ENCODE measurements at regions not wholly inside any gene's neighbourhood (a gene's known extent, or its start where the extent isn't known, plus 50 kb on each side); places are given as distances from the start of the nearest gene placed in this dataset.

- TF ChIP-seq CTCF (IDR thresholded peaks at IDR 0.05; ENCODE audit: insufficient read depth, low read length), result no peak
- no peak overlapping the region for H3K4me3 ChIP-seq (ENCODE audit: low read depth, low read length)
- no peak for DNase-seq (ENCODE audit: low read depth)
Measured at GRCh38 chr15:69590201-69590710, 137.6 kb downstream of the RPLP1 start.

GRCh38 chr15:69590932-69591524, 138.4 kb downstream of the RPLP1 start:
- DNase-seq (ENCODE audit: low read depth), result no peak
- no peak for TF ChIP-seq CTCF (IDR thresholded peaks at IDR 0.05; ENCODE audit: insufficient read depth, low read length)
- no peak overlapping the region for H3K4me3 ChIP-seq (ENCODE audit: low read depth, low read length)

GRCh38 chr15:69591905-69592508, 139.4 kb downstream of the RPLP1 start:
- TF ChIP-seq CTCF (IDR thresholded peaks at IDR 0.05; ENCODE audit: insufficient read depth, low read length), result no peak
- H3K4me3 ChIP-seq (ENCODE audit: low read depth, low read length), result no peak overlapping the region
- no peak for DNase-seq (ENCODE audit: low read depth)

- no peak for TF ChIP-seq CTCF (IDR thresholded peaks at IDR 0.05; ENCODE audit: insufficient read depth, low read length)
- no peak overlapping the region for H3K4me3 ChIP-seq (ENCODE audit: low read depth, low read length)
- no peak for DNase-seq (ENCODE audit: low read depth)
Measured at GRCh38 chr15:69592954-69593353, 140.3 kb downstream of the RPLP1 start.

GRCh38 chr15:69593488-69593887, 140.9 kb downstream of the RPLP1 start:
- H3K4me3 ChIP-seq (ENCODE audit: low read depth, low read length), result no peak overlapping the region
- no peak for TF ChIP-seq CTCF (IDR thresholded peaks at IDR 0.05; ENCODE audit: insufficient read depth, low read length)

GRCh38 chr15:69593981-69594966, 141.7 kb downstream of the RPLP1 start:
- DNase-seq (ENCODE audit: low read depth), result peak; percentile 80
- no peak for TF ChIP-seq CTCF (IDR thresholded peaks at IDR 0.05; ENCODE audit: insufficient read depth, low read length)

More at GRCh38 chr15:69593488-69593887, 140.9 kb downstream of the RPLP1 start:
- no peak for DNase-seq (ENCODE audit: low read depth)

More at GRCh38 chr15:69593981-69594966, 141.7 kb downstream of the RPLP1 start:
- no peak overlapping the region for H3K4me3 ChIP-seq (ENCODE audit: low read depth, low read length)
